ENCODE measurements at regions not wholly inside any gene's neighbourhood (a gene's known extent, or its start where the extent isn't known, plus 50 kb on each side); places are given as distances from the start of the nearest gene placed in this dataset.

GRCh38 chr4:10334506-10335028, 122.7 kb downstream of the ZNF518B start:
- H3K4me1 Mint-ChIP-seq = no peaks in the 10 kb centered on the region
- H3K36me3 Mint-ChIP-seq (ENCODE audit: low read depth) = no peaks in the 10 kb centered on the region
- peaks cover 6% of the 10 kb centered on the region for H3K9me3 Mint-ChIP-seq
- TF ChIP-seq CTCF (IDR thresholded peaks at IDR 0.05; ENCODE audit: unreplicated experiment in 3 of 3) = no peak
- H3K27me3 Mint-ChIP-seq (ENCODE audit: low read depth) = peaks cover 6% of the 10 kb centered on the region
- H3K4me3 Mint-ChIP-seq = no peak overlapping the region
- H3K27ac Mint-ChIP-seq = no peak overlapping the region

DNA sequence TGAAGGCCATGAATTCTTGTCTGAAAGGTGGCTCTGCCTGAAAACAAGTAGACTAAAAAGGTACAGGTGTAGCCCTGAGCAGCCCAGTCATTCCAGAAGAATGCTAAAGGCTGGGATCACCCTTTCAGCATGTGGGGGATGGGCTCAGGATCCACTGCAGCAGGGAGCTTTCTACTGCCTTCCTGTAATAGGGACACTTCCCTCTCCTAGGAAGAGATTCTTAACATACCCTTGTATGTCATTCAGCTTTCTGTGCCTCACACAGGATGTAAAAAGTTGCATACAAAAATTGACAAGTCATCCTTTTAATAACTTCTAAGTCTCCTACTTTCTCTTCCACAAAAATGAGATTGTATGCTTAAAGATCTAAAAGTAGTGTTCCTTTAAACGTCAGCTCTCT, 123.3 kb downstream of the ZNF518B start:
- Mint-ChIP-seq H3K36me3 (ENCODE audit: low read depth) (no peaks in the 10 kb centered on the region), H3K27me3 (ENCODE audit: low read depth) (peaks cover 6% of the 10 kb centered on the region), H3K27ac (no peak overlapping the region), H3K4me1 (no peaks in the 10 kb centered on the region), H3K9me3 (peaks cover 6% of the 10 kb centered on the region), H3K4me3 (no peak overlapping the region)
- no peak for TF ChIP-seq CTCF (IDR thresholded peaks at IDR 0.05; ENCODE audit: unreplicated experiment in 3 of 3)

- no peaks in the 10 kb centered on the region for H3K9me3 Mint-ChIP-seq
- no peak overlapping the region for H3K4me3 Mint-ChIP-seq
- no peaks in the 10 kb centered on the region for H3K36me3 Mint-ChIP-seq (ENCODE audit: low read depth)
- H3K27ac Mint-ChIP-seq = no peak overlapping the region
- no peak for TF ChIP-seq CTCF (IDR thresholded peaks at IDR 0.05; ENCODE audit: unreplicated experiment in 3 of 3)
- H3K4me1 Mint-ChIP-seq = no peaks in the 10 kb centered on the region
- H3K27me3 Mint-ChIP-seq (ENCODE audit: low read depth) = peaks cover 5% of the 10 kb centered on the region
Observed at GRCh38 chr4:10326075-10326474, 131.2 kb downstream of the ZNF518B start.

GRCh38 chr4:10321931-10322330, 135.3 kb downstream of the ZNF518B start:
- Mint-ChIP-seq H3K36me3 (ENCODE audit: low read depth) (no peaks in the 10 kb centered on the region), H3K27ac (no peak overlapping the region), H3K27me3 (ENCODE audit: low read depth) (peaks cover 5% of the 10 kb centered on the region), H3K4me1 (no peaks in the 10 kb centered on the region), H3K9me3 (no peaks in the 10 kb centered on the region), H3K4me3 (no peak overlapping the region)
- TF ChIP-seq CTCF (IDR thresholded peaks at IDR 0.05; ENCODE audit: unreplicated experiment in 3 of 3) = no peak

DNA sequence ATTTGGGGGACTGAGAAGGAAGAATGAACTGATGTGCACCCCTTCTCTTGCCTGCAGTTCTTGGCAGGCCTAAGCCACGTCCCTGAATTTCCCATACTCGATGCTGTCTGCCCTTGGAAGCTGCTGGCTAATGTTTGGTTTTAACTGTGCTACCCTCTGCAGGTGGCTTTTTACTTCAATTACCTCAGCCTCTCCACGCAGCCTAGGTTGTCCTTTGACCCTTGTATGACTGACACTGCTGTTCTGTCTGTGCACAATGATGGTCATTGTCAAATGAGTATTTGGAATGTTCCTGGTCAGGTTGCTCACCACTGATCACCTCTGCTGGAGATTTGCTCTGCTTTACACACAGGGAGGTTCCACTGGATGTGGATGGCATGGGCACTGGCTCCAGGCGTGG, 137.1 kb downstream of the ZNF518B start:
- peaks cover 5% of the 10 kb centered on the region for H3K27me3 Mint-ChIP-seq (ENCODE audit: low read depth)

More for the DNA sequence above, 137.1 kb downstream of the ZNF518B start:
- TF ChIP-seq CTCF (IDR thresholded peaks at IDR 0.05; ENCODE audit: unreplicated experiment in 3 of 3) = no peak
- no peaks in the 10 kb centered on the region for H3K9me3 Mint-ChIP-seq
- H3K4me1 Mint-ChIP-seq = no peaks in the 10 kb centered on the region
- H3K27ac Mint-ChIP-seq = no peak overlapping the region
- no peak overlapping the region for H3K4me3 Mint-ChIP-seq
- no peaks in the 10 kb centered on the region for H3K36me3 Mint-ChIP-seq (ENCODE audit: low read depth)
